GM21529 (cell line): ENCODE measurements at regions not wholly inside any gene's neighbourhood (a gene's known extent, or its start where the extent isn't known, plus 50 kb on each side); places are given as distances from the start of the nearest gene placed in this dataset.

Experiments used
- ATAC-seq: cut with Tn5 transposase; IDR thresholded peaks from one replicate; pipeline ENCODE4 v1.9.1; 2021; ENCODE audit not compliant: unreplicated experiment

DNA sequence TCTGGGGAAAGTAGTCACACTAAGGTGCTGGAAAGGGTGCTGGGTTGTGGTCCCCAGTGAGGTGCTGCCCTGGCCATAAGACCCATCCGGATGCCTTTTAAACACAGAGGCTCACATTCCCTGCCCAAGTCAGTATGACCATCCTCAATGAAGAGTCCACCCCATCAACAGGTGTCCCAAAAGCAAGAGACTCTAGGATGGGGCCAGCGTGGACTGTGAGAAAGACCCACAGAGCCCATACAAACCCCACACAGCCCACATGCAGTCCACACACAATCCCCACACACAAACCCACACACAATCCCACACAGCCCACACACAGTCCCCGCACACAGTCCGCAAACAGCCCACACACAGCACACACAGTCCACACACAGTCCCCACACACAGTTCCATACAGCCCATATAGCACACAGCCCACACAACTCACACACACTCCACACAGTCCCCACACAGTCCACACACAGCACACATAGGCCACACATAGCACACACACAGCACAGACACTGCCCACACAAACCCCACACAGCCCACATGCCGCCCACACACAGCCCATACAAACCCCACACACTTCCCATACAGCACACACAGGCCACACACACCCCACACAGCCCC, 241.4 kb upstream of the SALL3 start:
- no peak for ATAC-seq

DNA sequence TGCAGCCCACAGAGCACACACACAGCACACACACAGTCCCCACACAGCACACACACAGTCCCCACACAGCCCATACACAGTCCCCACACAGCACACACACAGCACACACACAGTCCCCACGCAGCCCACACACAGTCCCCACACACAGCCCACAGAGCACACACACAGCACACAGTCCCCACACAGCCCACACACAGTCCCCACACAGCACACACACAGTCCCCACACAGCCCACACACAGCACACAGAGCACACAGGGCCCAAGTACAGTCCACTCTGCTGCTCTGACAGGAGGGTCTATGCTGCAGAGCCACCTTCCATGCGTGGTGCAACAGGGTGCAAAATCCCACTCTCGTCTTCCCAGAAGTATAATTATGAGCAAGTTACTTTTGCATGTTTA, 240.5 kb upstream of the SALL3 start:
- no peak for ATAC-seq

- ATAC-seq: no peak
Measured at GRCh38 chr18:78739882-78740677, 239.5 kb upstream of the SALL3 start.

DNA sequence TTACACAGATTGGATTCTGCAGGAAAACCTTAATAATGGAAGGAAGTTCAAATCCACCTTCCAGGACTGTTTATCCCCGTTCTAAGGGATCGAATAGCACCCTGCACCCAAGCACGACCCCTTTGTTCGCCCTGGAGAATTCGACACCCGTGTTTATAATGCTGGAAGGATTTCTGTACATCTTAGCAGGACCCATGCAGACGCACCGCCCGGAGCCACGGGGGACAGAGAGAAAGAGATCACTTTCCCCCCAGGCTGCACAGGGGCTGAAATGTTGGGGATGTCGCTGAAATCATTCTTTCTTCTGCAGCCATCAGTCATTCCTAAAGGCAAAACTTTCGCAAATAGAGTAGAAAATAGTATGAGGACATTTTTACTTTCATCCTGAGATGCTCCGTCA, 238.7 kb upstream of the SALL3 start:
- ATAC-seq: no peak

DNA sequence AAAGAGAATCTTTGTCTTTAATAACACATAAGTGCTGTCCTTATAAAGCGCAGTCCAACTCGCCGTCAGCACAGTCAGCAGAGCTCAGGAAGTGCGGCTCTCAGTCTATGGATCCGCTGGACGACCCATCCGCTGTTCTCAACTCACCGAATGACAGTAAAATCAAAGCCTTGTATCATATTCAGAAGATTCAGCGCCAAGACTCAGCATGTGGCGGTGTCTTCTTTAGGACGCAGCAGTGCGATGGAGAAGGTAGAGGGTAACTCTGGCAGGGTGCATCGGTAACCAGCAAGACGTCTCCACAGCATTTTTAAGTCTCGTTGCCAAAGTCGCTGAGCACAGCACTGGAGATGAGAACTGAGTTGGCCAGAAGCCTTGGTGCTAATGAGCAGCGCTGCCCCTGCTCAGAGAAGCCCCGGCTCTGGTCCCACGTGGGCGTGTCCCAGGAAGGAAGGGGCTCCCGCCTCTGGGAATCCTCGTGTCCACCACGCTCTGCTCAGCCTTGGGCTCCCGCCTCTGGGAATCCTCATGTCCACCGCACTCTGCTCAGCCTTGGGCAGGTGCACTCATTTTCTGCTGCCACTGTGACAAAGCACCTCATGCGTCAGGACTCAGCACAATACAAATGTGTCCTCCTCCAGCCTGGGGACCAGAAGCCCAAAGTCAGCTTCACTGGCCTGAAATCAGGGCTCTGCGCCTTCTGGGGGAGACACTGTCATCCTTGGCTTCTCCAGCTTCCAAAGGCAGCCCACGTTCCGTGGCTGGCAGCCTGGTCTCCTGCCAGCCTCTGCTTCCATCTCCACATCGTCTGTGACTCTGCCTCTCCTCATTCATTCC, 238.0 kb upstream of the SALL3 start:
- no peak for ATAC-seq

- ATAC-seq: no peak
Measured at GRCh38 chr18:78742218-78742745, 237.3 kb upstream of the SALL3 start.

GRCh38 chr18:78743078-78743477, 236.5 kb upstream of the SALL3 start:
- no peak for ATAC-seq

- ATAC-seq: no peak
Measured at GRCh38 chr18:78751664-78752063, 228.0 kb upstream of the SALL3 start.

DNA sequence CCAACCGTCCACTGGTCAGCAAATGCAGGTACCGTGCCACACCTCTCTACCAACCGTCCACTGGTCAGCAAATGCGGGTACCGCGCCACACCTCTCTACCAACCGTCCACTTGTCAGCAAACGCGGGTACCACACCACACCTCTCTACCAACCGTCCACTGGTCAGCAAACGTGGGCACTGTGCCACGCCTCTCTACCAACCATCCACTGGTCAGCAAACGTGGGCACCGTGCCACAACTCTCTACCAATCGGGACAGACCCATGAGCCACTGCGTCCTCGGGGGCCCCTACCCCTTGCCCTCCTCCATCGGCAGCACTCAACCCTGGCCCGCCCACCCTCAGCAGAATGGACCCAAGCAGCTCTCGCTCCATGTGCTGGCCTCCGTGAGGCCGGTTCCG, 226.4 kb upstream of the SALL3 start:
- ATAC-seq: no peak

DNA sequence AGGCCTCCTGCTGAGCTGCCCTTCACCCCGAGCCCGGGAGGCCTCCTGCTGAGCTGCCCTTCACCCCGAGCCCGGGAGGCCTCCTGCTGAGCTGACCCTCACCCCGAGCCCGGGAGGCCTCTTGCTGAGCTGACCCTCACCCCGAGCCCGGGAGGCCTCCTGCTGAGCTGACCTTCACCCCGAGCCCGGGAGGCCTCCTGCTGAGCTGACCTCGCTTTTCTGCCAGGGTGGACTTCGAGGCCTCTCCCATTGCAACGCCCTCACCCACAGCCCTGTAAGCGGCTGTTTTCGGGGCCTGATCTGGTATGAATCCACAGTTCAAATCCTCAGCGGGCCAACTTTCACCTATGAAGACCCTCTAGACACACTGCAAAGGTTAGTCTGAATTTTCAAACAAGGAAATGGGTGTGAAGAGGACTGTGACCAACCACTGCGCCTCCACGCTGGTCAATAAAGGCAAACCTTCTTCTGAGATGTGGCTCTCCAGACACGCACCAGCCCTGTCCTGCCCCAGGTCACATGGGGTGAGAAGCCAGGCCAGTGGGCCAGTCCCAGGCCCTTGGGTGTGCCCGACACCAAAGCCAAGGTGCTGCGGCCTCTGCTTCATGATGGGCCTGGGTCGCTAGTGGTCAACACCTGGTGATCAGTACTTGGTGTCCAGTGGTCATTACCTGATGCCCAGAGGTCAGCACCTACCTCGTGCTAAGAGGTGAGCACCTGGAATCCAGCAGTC, 225.1 kb upstream of the SALL3 start:
- ATAC-seq: no peak

DNA sequence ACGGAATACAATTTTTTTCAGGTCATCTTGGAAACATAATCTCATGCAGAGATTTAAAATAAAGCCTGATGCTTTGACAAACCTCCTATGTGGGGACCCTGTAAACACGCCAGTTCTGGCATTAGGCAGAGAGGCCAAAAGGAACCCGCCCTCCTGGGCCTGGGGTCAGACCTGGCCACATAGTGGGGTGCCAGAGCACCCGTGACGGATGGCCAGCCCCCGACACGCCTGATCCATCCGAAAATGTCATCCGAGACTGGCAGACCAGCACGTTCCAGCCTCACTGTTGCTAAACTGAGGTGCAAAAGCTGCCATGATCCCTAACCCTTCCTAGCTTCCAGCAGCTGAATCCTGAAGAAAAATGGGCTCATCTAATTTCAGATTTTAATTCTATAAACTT, 222.6 kb upstream of the SALL3 start:
- ATAC-seq: no peak

- ATAC-seq: no peak
Measured at GRCh38 chr18:78758496-78758895, 221.1 kb upstream of the SALL3 start.

GRCh38 chr18:78762753-78763152, 216.9 kb upstream of the SALL3 start:
- ATAC-seq: no peak

DNA sequence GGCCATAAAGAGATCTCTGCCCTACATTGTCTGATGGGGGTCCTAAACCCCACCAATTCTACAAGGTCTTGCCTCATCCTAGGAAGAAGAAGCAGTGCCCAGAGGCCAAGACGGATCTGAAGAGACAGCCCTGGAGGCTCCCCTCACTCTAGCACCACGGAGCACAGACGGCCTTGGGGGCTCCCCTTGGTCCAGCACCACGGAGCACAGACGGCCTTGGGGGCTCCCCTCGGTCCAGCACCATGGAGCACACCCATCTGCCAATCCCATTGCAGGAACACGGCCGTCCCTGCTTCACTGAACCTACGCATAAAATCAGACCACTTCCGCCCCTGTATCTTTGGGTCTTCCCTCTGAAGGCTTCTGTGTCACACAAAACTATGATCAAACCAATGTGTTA, 215.1 kb upstream of the SALL3 start:
- no peak for ATAC-seq

DNA sequence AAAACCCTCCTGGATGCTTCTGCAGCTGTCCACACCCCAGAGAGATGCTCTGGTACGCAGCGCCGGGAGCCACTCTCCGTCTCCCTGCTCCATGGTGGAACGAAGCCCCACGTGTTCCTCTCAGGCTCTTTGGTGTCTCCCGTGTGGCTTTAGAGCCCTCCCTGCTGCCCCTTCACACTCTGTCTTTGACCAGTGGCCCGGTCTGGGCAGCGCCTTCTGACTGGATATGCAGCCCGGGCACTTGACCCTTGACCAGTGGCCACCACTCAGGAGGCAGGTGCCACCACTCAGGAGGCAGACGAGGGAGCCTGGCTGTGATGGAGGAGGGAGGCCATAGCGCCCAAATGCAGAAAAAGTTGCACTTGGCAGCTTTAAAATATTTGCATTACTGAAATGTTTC, 214.5 kb upstream of the SALL3 start:
- no peak for ATAC-seq

DNA sequence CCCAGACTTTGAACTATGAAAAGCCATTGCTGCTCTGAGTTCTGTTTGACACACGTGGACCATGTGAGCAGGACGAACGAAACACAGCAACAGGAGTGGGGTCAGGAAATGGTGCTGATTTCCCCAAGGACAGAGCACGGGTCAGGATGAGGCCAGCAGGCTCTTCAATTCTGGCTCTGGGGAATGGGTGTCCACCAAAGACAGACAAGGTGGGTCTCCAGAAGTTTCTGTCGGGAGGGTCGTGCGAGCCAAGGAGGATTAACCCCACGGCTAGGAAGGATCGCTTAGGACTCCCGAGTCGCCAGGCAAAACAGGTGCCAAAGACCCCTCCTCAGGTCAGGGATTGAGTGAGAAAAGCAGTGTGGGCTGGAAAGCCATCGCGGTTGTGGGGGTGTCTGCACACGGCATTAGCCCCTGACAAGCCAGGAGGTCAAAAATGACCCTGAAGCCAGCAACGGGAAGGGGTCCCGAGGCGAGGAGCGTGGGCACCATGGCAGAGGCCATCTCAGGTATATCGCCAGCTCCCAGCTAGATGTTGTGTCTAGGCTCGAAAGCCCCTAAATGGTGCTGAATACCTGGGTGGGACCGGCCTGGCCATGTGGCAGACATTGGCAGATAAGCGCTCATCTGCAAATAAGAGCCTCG, 213.9 kb upstream of the SALL3 start:
- no peak for ATAC-seq

GRCh38 chr18:78766651-78767533, 212.7 kb upstream of the SALL3 start:
- no peak for ATAC-seq

DNA sequence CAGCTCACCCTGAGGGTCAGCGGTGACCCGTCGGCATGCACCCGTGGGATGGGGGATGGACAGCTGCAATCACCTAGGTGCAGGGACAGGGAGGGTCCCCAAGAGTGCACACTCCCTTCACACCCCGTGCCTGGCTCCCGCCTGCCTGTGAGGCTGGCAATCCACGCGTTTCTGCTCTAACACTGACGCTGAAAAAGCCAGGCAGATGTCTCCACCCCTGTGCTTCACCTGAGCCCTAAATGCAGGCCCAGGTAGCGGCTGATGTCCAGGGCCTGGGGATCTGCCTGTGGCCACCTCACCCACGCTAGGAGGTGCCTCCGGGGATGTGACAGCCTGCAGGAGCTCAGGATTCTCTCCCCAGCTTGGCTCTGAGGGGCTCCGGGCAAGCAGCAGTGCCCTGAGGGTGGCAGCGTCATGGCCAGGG, 212.0 kb upstream of the SALL3 start:
- ATAC-seq: no peak

GRCh38 chr18:78768221-78768620, 211.4 kb upstream of the SALL3 start:
- no peak for ATAC-seq
